ENCODE measurements at regions not wholly inside any gene's neighbourhood (a gene's known extent, or its start where the extent isn't known, plus 50 kb on each side); places are given as distances from the start of the nearest gene placed in this dataset.
"Not testable (repeated sequence)": the region's sequence is repeated elsewhere in the genome, so short reads cannot be mapped to it uniquely, and the experiment has no call there.

DNA sequence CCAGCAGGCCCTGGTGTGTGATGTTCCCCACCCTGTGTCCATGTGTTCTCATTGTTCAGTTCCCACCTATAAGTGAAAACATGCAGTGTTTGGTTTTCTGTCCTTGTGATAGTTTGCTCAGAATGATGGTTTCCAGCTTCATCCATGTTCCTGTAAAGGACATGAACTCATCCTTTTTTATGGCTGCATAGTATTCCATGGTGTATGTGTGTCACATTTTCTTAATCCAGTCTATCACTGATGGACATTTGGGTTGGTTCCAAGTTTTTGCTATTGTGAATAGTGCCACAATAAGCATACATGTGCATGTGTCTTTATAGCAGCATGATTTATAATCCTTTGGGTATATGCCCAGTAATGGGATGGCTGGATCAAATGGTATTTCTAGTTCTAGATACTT lies 130.4 kb upstream of the FHL2 start:
- TF ChIP-seq, protein P1, sequence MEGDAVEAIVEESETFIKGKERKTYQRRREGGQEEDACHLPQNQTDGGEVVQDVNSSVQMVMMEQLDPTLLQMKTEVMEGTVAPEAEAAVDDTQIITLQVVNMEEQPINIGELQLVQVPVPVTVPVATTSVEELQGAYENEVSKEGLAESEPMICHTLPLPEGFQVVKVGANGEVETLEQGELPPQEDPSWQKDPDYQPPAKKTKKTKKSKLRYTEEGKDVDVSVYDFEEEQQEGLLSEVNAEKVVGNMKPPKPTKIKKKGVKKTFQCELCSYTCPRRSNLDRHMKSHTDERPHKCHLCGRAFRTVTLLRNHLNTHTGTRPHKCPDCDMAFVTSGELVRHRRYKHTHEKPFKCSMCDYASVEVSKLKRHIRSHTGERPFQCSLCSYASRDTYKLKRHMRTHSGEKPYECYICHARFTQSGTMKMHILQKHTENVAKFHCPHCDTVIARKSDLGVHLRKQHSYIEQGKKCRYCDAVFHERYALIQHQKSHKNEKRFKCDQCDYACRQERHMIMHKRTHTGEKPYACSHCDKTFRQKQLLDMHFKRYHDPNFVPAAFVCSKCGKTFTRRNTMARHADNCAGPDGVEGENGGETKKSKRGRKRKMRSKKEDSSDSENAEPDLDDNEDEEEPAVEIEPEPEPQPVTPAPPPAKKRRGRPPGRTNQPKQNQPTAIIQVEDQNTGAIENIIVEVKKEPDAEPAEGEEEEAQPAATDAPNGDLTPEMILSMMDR (IDR thresholded peaks at IDR 0.05): not testable (repeated sequence)
- TF ChIP-seq, protein P2, sequence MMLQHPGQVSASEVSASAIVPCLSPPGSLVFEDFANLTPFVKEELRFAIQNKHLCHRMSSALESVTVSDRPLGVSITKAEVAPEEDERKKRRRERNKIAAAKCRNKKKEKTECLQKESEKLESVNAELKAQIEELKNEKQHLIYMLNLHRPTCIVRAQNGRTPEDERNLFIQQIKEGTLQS (CRISPR knock-in tag; conservative IDR thresholded peaks at IDR 0.05): not testable (repeated sequence)
- not testable (repeated sequence) for TF ChIP-seq TP53 (CRISPR knock-in tag; IDR thresholded peaks at IDR 0.05); CBFB (CRISPR knock-in tag; IDR thresholded peaks at IDR 0.05; ENCODE audit: low read depth)
- TF ChIP-seq, protein P3, sequence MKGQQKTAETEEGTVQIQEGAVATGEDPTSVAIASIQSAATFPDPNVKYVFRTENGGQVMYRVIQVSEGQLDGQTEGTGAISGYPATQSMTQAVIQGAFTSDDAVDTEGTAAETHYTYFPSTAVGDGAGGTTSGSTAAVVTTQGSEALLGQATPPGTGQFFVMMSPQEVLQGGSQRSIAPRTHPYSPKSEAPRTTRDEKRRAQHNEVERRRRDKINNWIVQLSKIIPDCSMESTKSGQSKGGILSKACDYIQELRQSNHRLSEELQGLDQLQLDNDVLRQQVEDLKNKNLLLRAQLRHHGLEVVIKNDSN (CRISPR knock-in tag; IDR thresholded peaks at IDR 0.05): not testable (repeated sequence)
- TF ChIP-seq, protein P4, sequence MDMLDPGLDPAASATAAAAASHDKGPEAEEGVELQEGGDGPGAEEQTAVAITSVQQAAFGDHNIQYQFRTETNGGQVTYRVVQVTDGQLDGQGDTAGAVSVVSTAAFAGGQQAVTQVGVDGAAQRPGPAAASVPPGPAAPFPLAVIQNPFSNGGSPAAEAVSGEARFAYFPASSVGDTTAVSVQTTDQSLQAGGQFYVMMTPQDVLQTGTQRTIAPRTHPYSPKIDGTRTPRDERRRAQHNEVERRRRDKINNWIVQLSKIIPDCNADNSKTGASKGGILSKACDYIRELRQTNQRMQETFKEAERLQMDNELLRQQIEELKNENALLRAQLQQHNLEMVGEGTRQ (CRISPR knock-in tag; IDR thresholded peaks at IDR 0.05): not testable (repeated sequence)

Measured in WTC11 (cell line).